Brain microvascular endothelial cell (primary cell): ENCODE measurements at regions not wholly inside any gene's neighbourhood (a gene's known extent, or its start where the extent isn't known, plus 50 kb on each side); places are given as distances from the start of the nearest gene placed in this dataset.
"Not testable (repeated sequence)": the region's sequence is repeated elsewhere in the genome, so short reads cannot be mapped to it uniquely, and the experiment has no call there.

Experiments
- DNase-seq: peaks from one replicate; pipeline ENCODE4 v3.0.0-alpha.2; 2020
- H3K27ac ChIP-seq: fragments of 250-450 bp; sonication (Bioruptor Pico); 2 replicates; pipeline ENCODE4 v1.5.1; 2020; ENCODE audit warnings: mild to moderate bottlenecking, moderate library complexity
- H3K27me3 ChIP-seq: fragments of 250-450 bp; sonication (Bioruptor Pico); replicated peaks from 2 replicates; pipeline ENCODE4 v1.5.1; 2020; ENCODE audit warnings: mild to moderate bottlenecking
- H3K36me3 ChIP-seq: fragments of 250-450 bp; sonication (Bioruptor Pico); replicated peaks from 2 replicates; pipeline ENCODE4 v1.5.1; 2020; ENCODE audit warnings: mild to moderate bottlenecking
- H3K4me3 ChIP-seq: 2 replicates; pipeline ENCODE4 v1.5.1; 2011; ENCODE audit warnings: low read depth, mild to moderate bottlenecking, control low read depth, low read length, moderate library complexity
- CTCF ChIP-seq: IDR thresholded peaks from 2 replicates; pipeline ENCODE4 v1.5.1; 2011; ENCODE audit warnings: low read depth, mild to moderate bottlenecking, moderate library complexity, low read length, control low read depth, inconsistent platforms; ENCODE audit errors: missing control alignments
- in situ Hi-C: cut with HindIII; loops from 2 replicates; pipeline ENCODE4 v1.10.0; 2017; ENCODE audit warnings: low sequenced_read_pairs, low pct_ligation_motif_present

- no peak for TF ChIP-seq CTCF
- in situ Hi-C loops, result no loop called here
- Histone ChIP-seq H3K36me3 (no peaks in the 10 kb centered on the region), H3K4me3 (no peak overlapping the region), H3K27me3 (no peaks in the 10 kb centered on the region), H3K27ac (no peak overlapping the region)
- DNase-seq, result no peak
Measured at GRCh38 chr2:221741496-221742211, 169.6 kb upstream of the EPHA4 start.

- in situ Hi-C loops, result no loop called here
- no peaks in the 10 kb centered on the region for H3K36me3 ChIP-seq
- no peak for DNase-seq
- H3K27me3 ChIP-seq, result no peaks in the 10 kb centered on the region
- no peak overlapping the region for H3K4me3 ChIP-seq
- TF ChIP-seq CTCF, result no peak
- H3K27ac ChIP-seq, result no peak overlapping the region
Measured at GRCh38 chr2:221731432-221732145, 159.5 kb upstream of the EPHA4 start.

GRCh38 chr2:221726894-221727513 is 154.9 kb upstream of the EPHA4 start:
- no peak overlapping the region for H3K27ac ChIP-seq
- H3K27me3 ChIP-seq, result no peaks in the 10 kb centered on the region
- no peak for TF ChIP-seq CTCF
- in situ Hi-C loops, result no loop called here
- DNase-seq, result no peak
- H3K36me3 ChIP-seq, result no peaks in the 10 kb centered on the region
- no peak overlapping the region for H3K4me3 ChIP-seq

- Histone ChIP-seq H3K36me3 (no peaks in the 10 kb centered on the region), H3K27ac (no peak overlapping the region), H3K4me3 (no peak overlapping the region), H3K27me3 (no peaks in the 10 kb centered on the region)
- DNase-seq, result no peak
- in situ Hi-C loops, result no loop called here
- no peak for TF ChIP-seq CTCF
Measured at GRCh38 chr2:221724631-221725203, 152.6 kb upstream of the EPHA4 start.

- DNase-seq, H3K4me3 ChIP-seq, H3K36me3 ChIP-seq, H3K27me3 ChIP-seq, in situ Hi-C loops, H3K27ac ChIP-seq: not testable (repeated sequence)
Measured at GRCh38 chr2:221724117-221724516, 152.0 kb upstream of the EPHA4 start.
